Stimulated activated CD4-positive, alpha-beta T cell treated with anti-CD3 and anti-CD28 coated beads, TNF-alpha, amount 100 ng/mL, for 48 hours (primary cell): ENCODE measurements at regions not wholly inside any gene's neighbourhood (a gene's known extent, or its start where the extent isn't known, plus 50 kb on each side); places are given as distances from the start of the nearest gene placed in this dataset.

Experiments used
- DNase-seq, 3 donors: peaks; one replicate each; pipeline ENCODE4 v3.0.0-alpha.2; 2020; ENCODE audit warnings: low read depth in 3 of 3

GRCh38 chr16:72406390-72406789 is 234.4 kb upstream of the PMFBP1 start:
- no peak for DNase-seq

DNA sequence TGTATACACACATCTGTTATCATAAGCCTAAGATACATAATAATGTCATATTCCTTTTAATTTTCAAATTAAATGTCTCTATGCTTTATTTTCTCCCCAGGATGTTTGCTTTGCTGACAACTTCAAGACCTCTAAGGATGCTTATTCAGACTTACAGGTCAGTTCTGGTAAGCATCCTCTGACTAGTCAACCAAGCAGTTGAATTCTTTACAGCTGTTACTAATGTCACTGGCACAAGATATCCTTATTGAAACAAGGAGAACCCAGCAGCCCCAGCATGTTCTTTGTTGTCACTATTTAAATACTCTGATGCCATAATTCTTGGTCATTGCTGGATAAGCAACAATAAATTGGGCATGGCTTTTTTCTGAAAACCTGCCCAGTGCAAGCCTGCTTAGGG is 232.3 kb upstream of the PMFBP1 start:
- no peak for DNase-seq

DNA sequence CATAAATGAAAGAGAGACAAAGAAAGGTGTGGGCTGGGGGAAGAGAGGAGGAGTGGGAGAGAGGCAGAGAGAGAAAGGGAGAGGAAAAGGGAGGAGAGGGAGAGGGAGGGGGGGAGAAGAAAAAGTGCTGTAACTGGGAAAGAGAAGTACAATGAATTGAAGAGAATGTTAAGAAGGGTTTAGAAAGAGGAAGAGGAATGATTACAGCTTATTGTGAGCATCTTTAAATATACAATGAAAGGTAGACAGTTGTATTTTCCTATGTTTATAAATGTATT is 229.1 kb upstream of the PMFBP1 start:
- no peak for DNase-seq

DNA sequence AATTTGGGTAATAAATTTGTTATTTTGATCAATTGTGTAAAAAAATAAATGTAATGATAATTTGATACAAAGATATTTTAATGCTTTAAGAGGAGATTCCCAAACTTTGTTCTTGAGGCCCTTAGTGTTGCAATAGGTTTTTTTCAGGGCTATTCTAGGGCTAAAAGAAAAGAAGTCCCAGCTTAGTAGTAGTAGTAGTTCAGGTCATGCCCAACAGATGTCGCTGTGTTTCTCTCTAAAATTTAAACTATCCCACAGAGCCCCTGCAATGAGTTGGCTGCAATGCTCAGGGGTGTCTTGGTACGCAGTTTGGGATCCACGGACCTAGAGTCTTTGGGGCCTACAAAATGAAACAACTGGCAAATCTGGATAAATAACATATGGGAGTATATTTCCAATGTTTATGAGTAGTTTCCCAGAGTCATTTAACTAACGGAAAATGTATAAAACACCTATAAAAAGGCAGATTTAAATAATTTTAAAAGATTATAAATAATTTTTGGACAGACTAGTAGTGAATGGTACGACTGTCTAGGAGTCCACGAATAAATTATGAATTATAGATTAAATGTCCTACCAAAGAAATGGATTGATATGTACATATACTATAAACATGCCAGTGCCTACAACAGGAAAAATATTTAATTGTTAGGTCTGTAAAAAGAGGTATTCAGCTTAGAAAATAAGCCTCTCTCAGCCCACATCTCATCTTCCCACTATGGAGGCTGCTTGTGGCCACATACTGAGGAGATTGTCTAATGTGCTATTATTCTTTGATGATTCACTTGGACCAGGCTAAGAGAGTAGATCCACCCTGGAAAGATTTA is 228.5 kb upstream of the PMFBP1 start:
- peak in 2 of 3 donors; percentile 3 to 7 for DNase-seq

- DNase-seq = no peak
Observed at GRCh38 chr16:72399811-72400210, 227.9 kb upstream of the PMFBP1 start.

- no peak for DNase-seq
Observed at GRCh38 chr16:72397876-72398275, 225.9 kb upstream of the PMFBP1 start.

DNA sequence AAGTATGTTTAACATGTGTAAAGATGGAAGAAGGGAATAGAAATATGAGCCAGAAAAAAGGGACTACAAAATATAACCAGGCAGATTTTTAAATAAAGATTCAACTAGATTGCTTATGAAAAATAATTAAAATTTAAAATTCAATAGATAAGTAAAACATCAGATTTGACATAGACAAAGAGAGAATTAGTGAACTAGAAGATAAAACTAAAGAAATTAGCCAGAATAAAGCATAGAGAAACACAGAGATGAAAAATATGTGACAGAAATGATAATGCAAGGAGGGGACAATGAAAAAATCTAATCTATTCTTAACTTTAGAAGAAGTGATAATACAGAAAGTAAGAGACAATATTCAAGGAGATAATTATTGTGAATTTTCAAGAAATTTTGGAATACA is 222.6 kb upstream of the PMFBP1 start:
- DNase-seq = no peak

- DNase-seq = no peak
Observed at GRCh38 chr16:72389791-72390190, 217.8 kb upstream of the PMFBP1 start.

DNA sequence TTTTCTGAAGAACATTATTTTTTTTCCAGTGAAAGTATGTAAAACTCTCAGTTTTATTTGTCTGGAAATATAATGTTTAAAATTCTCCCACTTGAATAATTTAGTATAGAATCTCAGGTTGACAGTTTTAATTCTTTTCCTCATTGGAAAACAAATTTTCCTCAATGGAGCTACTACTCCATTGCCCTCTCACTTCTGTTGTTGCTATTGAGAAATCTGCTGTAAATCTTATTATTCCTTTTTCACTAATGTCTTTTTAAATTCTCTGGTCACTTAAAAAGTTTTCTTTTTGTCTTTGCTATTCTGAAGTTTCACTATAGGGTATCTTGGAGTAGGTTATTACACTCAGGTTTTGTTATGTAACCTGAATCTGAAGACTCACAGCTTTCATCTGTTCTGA is 216.1 kb upstream of the PMFBP1 start:
- DNase-seq = no peak

DNA sequence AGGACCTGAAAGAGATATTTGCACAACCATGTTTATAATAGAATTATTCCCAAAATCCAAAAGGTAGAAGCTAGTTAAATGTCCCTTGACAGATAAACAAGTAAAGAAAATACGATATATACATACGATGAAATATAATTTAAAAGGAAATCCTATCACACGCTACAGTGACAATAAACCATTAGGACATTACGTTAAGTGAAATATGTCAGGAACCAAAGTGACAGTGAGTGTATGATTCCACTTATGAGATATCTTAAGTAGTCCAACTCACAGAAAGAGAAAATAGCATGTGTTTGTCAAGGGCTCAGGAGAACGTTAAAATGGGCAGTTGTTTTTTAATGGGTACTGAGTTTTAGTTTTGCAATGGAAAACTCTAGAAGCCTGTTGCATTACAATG is 212.7 kb upstream of the PMFBP1 start:
- no peak for DNase-seq

GRCh38 chr16:72380283-72380682 is 208.3 kb upstream of the PMFBP1 start:
- no peak for DNase-seq

GRCh38 chr16:72373201-72373600 is 201.2 kb upstream of the PMFBP1 start:
- no peak for DNase-seq

DNA sequence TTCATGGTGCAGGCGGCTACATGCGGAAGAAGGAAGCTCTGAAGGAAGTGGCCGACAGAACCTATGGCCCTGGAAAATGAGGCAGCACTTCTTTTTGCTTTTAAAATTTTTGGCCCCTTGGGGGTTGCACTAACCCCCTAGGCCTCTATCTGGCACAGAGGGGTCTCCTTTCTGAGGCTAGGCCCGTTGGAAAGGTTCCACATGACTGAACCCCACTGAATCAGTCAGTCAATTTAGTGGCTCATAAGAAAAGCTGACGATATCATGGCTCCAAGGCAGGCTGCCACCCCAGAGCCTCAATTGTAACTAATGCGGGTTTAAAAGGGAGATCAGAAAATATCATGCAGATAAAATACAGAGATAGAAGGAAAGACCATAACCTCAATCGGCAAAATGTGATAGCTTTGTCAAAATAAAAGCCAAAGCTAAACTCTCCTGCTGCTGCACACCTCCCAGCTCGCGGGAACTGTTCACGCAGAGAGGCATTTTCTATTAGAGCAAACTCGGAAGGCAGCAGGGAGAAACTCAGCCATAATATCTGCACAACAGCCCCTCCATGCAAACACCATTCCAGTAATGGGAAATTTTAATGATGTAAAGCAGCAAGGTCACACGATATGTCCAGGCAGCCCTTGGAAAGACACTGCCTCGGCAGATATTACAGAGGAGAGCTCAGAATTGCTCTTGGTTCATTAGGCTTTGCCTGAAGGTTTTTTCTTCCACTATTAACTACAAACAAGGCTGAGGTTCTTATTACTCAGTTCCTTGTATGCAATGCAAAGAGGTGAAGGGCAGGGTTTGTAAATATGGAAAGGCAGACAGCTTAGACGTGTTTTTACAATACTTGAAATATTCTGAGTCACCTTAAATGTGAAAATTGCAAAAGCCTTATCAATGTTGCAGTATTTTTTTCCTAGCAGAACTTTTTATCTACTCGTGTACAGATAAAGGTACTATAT is 200.4 kb upstream of the PMFBP1 start:
- no peak for DNase-seq

GRCh38 chr16:72371307-72372086 is 199.5 kb upstream of the PMFBP1 start:
- DNase-seq = no peak

DNA sequence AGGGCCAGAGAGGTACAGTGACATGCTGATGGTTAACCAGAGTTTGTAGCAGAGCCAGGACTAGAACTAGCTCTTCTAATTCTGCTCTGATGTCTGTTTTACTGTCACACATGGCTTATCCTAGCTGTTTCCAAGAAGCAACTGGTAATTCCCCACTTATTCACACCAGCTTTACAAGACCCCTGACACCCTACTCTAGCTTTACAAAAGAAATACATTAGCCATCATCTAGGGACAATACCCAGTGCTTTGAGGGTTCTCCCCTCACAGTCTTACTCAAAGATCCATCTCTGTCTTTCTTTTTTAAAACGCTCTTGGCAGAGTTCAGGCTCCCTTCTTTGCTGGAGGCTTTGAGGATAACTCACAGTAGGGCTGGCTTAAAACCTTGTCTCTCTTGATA is 197.3 kb upstream of the PMFBP1 start:
- no peak for DNase-seq

DNA sequence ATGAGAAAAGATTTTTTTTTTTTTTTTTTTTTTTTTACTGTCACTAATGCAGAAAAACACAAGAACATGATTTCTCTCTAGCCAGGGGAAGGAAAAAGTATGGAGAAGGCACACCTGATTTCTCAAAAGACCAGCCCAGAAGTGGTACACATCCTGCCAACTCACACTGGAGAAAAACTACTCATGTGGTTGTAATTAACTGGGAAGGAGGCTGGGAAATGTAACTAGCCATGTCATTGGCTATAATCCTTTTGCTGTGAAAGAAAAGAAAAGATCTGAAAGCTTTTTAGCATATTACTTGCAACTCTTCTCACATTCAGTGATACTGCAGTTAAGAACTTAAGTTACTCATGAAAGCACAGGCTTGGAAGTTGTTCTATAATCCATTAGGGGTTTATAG is 195.9 kb upstream of the PMFBP1 start:
- no peak for DNase-seq

DNA sequence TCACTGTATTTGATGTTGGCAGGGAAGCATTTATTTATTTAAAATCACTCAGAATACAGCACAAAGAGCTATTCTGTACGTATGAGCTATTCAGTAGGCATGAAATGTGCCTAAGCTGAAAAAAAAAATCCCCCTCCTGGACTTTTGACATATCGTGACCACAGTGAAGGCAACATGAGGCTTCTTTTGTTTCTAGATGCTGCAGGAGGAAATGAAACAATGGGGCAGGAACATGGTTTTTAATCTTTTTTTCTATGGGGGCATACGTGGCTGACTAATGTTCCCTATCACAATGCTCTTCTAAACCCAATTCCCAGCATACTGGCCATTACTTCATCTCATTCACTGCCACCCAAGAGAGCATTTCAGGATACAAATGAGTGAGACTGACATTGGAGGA is 191.0 kb upstream of the PMFBP1 start:
- DNase-seq = no peak

DNA sequence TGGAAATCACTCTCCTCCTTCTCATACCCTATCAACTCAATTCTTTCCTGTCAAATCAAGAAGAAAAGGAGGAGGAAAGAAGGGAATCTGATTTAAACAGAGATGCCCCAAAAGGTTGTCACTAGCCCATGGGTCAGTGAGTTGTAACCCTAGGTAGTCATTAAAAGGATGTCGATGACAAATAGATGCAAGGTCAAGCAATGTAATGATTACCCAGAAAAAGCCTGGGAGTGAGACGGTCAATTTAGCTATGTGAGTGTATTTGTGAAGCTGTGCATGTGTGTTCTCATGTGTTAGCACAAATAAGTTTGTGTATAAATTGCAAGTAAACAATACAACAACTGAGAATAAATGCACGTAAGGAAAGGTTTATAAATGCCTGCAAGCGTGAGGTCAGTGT is 190.5 kb upstream of the PMFBP1 start:
- DNase-seq = no peak

GRCh38 chr16:72357910-72358309 is 186.0 kb upstream of the PMFBP1 start:
- no peak for DNase-seq

DNA sequence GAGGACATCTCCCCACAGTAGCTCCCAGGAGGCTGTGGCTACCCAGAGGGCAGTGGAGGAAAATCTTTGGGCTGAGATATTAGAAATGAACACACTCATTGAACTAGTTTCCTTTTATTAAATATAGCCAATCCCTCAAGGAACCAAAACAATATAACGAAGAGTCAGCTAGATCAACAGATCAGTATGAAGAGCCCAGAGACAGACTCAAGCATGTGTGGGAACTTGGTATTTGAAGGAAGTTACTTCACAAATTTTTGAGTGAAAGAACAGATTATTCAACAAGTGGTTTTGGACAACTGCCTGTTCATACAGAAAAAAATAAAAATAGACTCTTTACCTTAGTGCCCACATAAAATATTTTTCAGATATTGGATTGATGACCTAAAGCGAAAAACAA is 183.6 kb upstream of the PMFBP1 start:
- DNase-seq = no peak

DNA sequence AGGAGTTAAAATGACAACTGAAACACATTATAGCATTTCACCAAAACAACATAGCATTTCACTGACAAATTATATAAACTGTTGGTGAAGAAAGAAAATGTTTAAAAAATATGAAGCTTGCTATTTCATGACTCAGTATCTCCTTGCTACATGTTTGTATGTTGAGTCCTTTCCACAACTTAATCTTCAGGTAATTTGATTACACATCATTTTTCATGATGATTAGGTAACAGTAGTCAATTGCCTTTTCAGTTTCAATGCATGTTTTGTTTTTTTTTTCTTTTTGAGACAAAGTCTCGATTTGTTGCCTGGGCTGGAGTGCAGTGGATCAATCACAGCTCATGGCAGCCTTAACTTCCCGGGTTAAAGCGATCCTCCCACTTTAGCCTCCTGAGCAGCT is 177.8 kb upstream of the PMFBP1 start:
- DNase-seq = no peak

DNA sequence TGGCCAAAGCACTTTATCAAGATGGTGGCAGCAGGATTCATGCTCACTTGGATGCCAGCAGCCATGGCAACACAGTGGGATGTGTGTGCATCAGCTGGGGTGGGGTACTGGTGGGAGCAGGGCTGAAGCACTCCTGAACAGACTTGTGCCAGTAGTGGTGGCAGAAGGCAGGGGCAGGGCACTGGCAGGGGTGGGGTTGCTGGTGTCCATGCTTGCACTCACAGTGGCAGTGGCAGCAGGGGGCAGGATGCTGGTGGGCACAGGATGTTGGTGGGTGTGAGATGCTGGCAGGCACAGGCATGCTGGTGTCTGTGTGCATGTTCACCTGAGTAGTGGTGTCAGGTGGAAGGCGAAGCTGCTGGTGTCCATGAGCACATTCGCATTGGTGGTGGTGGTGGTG is 161.0 kb upstream of the PMFBP1 start:
- no peak for DNase-seq
